Neutrophil (primary cell): ENCODE measurements at regions not wholly inside any gene's neighbourhood (a gene's known extent, or its start where the extent isn't known, plus 50 kb on each side); places are given as distances from the start of the nearest gene placed in this dataset.

ENCODE experiments used
- H3K27ac ChIP-seq: fragments of 200-600 bp; sonication (generic); 2 replicates; pipeline ENCODE4 v1.5.1; 2016; ENCODE audit warnings: mild to moderate bottlenecking, moderate library complexity
- H3K27me3 ChIP-seq: fragments of 200-600 bp; sonication (generic); 2 replicates; pipeline ENCODE4 v1.6.0; 2016; ENCODE audit warnings: mild to moderate bottlenecking
- H3K36me3 ChIP-seq: fragments of 200-600 bp; sonication (generic); 2 replicates; pipeline ENCODE4 v1.5.1; 2017
- H3K4me1 ChIP-seq, 2 experiments: fragments of 200-600 bp in 1 of 2; sonication (generic) in 1 of 2; 1 replicate in 1 of 2; 2 replicates in 1 of 2; pipeline versions ENCODE4 v1.5.1 to v1.6.1; 2013 to 2016; ENCODE audit warnings: low read depth in 1 of 2, low read length in 1 of 2, mild to moderate bottlenecking in 1 of 2, moderate library complexity in 1 of 2; ENCODE audit not compliant: control insufficient read depth in 1 of 2, insufficient read depth in 1 of 2
- H3K4me3 ChIP-seq, 2 experiments: fragments of 200-600 bp in 1 of 2; sonication (generic) in 1 of 2; 1 replicate in 1 of 2; 2 replicates in 1 of 2; pipeline ENCODE4 v1.5.1; 2013 to 2016; ENCODE audit warnings: low read depth in 1 of 2, low read length in 1 of 2, mild to moderate bottlenecking in 1 of 2, moderate library complexity in 1 of 2
- H3K9me3 ChIP-seq: fragments of 200-600 bp; sonication (generic); 2 replicates; pipeline ENCODE4 v1.5.1; 2016
- TF ChIP-seq, protein P1 (sequence below): fragments of 200-600 bp; sonication (generic); IDR thresholded peaks from 2 replicates; pipeline ENCODE4 v1.5.1; 2016; ENCODE audit warnings: antibody characterized with exemption

DNA sequence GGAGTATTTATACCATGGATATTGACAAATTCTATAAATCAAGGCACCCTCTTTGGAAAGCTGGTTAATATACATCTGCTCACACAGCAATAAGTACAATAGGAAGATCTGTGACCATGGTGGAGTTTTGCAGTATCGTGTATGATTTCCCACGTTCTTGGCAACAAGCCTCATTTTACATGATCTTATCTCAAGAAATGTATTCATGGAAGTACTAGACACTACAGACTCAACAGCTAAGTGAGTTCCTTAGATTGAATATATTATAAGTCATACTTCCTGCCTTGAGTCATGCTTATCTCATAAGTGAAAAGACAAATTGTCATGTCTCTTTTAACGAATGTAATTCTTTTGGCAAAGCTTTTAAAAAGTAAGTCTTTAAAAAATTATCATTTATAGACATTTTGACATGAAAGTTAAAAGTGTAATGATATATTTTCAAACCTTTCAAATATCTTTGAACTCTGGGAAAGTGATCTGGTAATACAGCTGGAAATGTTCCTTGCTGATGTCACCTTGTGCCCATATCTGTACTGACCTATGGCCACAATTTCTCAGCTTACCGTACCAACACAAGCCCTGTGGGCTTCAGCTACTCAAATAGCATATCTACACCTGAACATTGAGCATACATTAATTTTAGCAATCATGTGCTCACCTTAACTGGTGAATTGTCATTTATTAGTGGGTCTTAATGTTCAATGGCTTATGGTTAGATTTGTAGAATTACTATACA lies 130.3 kb upstream of the TMC3 start:
- H3K27me3 ChIP-seq = no peaks in the 10 kb centered on the region
- no peak overlapping the region for H3K27ac ChIP-seq
- H3K36me3 ChIP-seq = no peaks in the 10 kb centered on the region
- TF ChIP-seq, protein P1, sequence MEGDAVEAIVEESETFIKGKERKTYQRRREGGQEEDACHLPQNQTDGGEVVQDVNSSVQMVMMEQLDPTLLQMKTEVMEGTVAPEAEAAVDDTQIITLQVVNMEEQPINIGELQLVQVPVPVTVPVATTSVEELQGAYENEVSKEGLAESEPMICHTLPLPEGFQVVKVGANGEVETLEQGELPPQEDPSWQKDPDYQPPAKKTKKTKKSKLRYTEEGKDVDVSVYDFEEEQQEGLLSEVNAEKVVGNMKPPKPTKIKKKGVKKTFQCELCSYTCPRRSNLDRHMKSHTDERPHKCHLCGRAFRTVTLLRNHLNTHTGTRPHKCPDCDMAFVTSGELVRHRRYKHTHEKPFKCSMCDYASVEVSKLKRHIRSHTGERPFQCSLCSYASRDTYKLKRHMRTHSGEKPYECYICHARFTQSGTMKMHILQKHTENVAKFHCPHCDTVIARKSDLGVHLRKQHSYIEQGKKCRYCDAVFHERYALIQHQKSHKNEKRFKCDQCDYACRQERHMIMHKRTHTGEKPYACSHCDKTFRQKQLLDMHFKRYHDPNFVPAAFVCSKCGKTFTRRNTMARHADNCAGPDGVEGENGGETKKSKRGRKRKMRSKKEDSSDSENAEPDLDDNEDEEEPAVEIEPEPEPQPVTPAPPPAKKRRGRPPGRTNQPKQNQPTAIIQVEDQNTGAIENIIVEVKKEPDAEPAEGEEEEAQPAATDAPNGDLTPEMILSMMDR = no peak
- H3K4me3 ChIP-seq = no peak overlapping the region
- no peaks in the 10 kb centered on the region for H3K9me3 ChIP-seq
- no peaks in the 10 kb centered on the region for H3K4me1 ChIP-seq

DNA sequence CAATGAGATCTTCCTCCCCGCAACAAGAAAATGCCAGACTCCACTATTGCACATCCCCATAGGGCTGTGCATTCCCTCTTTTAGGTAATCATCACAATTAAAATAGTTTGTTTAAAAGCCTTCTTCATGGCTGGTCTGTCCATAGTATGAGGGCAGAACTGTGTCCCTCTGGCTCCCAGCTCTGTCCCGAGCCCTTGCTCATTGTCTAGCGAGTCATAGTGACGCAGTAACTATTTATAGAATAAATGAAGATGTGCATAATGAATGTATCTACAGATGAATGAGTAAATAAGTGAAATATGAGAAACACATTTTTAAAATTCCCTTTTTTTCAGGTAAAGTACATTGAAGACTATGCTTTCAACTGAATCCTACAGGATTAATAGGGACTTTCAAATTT lies 128.4 kb upstream of the TMC3 start:
- Histone ChIP-seq H3K27ac (no peak overlapping the region), H3K4me3 (no peak overlapping the region)

DNA sequence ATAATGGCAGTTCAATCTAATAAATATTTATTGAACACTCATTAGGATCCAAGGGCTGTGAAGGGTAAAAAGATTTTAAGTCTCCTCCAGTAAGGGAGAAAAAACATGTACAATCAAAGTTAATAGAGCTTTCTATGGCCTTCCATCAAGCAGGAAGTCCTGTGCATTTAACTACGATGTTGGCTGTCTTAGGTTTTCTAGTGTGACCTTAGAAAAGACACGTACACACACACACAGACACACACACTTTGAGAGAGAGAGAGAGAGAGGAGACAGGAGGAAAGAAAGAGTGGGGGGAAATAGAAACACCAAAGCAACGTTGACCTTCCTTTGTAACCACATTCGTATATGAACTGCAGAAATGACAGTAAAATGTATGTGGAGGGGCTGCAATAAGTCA lies 126.1 kb upstream of the TMC3 start:
- Histone ChIP-seq H3K36me3 (no peaks in the 10 kb centered on the region), H3K4me3 (no peak overlapping the region), H3K9me3 (no peaks in the 10 kb centered on the region), H3K4me1 (peaks cover 0 to 16% of the 10 kb centered on the region in 2 experiments), H3K27me3 (no peaks in the 10 kb centered on the region), H3K27ac (no peak overlapping the region)
- TF ChIP-seq, protein P1 = no peak

More for the DNA sequence above, 128.4 kb upstream of the TMC3 start:
- TF ChIP-seq, protein P1 = no peak
- no peaks in the 10 kb centered on the region for H3K36me3 ChIP-seq
- no peaks in the 10 kb centered on the region for H3K9me3 ChIP-seq
- H3K27me3 ChIP-seq = no peaks in the 10 kb centered on the region
- no peaks in the 10 kb centered on the region for H3K4me1 ChIP-seq

DNA sequence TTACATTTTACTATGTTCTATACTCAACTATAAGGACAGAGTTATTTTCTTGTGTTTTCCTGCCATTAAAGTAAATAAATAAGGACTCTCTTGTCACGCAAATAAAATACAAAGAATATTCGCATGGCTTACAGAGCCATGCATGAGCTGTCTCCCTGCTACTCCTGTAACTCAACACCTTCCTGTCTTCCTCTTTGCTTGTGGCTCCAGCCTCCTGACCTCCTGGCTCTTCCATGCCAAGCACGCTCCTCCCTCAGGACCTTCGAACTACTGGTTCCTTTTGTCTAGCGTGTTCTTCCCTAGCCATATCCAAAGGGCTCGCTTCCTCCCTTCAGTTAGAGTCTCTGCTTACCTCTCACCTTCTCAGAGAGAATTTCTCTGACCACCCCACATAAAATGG lies 124.3 kb upstream of the TMC3 start:
- Histone ChIP-seq H3K36me3 (no peaks in the 10 kb centered on the region), H3K27me3 (no peaks in the 10 kb centered on the region), H3K27ac (no peak overlapping the region), H3K4me1 (peaks cover 0 to 16% of the 10 kb centered on the region in 2 experiments), H3K9me3 (no peaks in the 10 kb centered on the region), H3K4me3 (no peak overlapping the region)
- TF ChIP-seq, protein P1 = no peak

DNA sequence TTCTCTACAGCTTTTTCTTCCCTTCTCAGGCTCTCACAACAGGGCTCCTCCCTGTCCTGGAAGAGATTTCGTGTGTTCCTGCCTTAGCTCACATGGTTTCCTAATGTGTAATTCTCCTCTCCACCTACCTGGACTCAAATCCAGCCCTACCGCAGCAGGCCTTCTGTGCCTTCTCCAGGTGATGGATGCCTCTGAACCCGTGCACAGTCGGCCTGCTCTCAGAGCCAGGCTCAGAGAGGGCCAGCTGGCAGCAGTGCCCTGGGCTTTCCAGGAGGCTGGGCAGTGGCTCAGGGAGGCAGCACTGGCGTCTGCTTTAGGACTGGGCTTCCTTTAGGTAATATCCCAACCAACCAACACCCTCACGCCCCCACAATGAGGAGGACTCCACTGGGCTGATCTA lies 123.2 kb upstream of the TMC3 start:
- H3K9me3 ChIP-seq = no peaks in the 10 kb centered on the region
- no peaks in the 10 kb centered on the region for H3K27me3 ChIP-seq
- no peaks in the 10 kb centered on the region for H3K36me3 ChIP-seq
- peaks cover 0 to 16% of the 10 kb centered on the region in 2 experiments for H3K4me1 ChIP-seq
- TF ChIP-seq, protein P1 = no peak
- no peak overlapping the region for H3K4me3 ChIP-seq
- H3K27ac ChIP-seq = no peak overlapping the region
